ENCODE measurements at regions not wholly inside any gene's neighbourhood (a gene's known extent, or its start where the extent isn't known, plus 50 kb on each side); places are given as distances from the start of the nearest gene placed in this dataset.
"Not testable (repeated sequence)": the region's sequence is repeated elsewhere in the genome, so short reads cannot be mapped to it uniquely, and the experiment has no call there.

DNA sequence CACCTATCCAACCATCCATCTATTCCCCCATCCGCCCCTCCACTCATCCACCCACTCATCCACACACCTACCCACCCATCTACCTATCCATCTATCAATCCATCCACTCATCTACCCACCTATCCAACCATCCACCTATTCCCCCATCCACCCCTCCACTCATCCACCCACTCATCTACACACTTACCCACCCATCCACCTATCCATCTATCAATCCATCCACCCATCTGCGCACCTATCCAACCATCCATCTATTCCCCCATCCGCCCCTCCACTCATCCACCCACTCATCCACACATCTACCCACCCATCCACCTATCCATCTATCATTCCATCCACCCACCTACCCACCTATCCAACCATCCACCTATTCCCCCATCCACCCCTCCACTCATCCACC is 81.4 kb upstream of the PITRM1 start:
- DNase-seq = not testable (repeated sequence)

DNA sequence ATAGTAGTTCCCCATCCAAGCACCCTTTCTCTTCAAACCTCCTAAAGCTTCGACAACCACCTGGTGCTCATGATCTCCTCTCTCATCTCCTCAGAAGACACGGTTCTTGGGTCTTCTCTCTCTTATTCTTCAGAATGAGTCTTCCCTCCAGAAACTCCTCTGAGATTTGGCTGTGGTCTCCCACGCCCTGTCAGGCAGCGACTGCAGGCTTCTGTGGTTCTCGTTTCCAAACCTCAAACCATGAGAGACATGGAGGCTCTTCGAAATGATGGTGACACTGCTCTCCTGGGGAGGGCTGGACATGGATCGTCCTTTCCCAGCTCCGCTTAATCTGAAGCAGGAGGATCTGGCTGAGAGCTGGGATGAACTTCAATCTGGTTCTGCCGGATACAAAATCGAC is 78.6 kb upstream of the PITRM1 start:
- no peak for DNase-seq

DNA sequence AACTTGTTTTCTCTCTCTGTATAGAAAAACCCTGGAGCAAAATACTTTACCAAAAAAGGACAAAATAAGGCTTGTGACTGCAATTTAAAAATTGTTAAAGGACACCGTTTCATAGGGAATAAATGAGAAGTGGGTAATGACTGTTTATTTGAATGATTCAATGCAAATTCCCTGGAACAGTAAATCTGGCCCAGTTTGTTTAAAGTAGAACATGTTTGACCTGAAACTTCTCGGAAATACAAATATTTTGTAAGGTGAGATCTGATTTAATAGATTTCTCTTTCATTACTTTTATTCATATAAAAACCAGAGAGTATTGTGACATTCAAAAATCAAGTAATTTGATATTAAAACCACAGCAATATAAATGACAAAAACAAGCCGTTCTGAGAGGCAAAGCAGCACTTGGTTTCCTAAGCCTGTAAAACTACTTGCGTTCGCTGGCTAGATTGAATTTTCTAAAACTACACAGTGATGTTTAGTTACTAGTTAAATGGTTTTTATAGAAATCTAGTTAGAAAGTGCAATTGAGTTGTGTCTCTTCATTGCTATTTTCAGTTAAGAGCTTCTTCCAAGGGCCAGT is 76.8 kb upstream of the PITRM1 start:
- no peak for DNase-seq

DNA sequence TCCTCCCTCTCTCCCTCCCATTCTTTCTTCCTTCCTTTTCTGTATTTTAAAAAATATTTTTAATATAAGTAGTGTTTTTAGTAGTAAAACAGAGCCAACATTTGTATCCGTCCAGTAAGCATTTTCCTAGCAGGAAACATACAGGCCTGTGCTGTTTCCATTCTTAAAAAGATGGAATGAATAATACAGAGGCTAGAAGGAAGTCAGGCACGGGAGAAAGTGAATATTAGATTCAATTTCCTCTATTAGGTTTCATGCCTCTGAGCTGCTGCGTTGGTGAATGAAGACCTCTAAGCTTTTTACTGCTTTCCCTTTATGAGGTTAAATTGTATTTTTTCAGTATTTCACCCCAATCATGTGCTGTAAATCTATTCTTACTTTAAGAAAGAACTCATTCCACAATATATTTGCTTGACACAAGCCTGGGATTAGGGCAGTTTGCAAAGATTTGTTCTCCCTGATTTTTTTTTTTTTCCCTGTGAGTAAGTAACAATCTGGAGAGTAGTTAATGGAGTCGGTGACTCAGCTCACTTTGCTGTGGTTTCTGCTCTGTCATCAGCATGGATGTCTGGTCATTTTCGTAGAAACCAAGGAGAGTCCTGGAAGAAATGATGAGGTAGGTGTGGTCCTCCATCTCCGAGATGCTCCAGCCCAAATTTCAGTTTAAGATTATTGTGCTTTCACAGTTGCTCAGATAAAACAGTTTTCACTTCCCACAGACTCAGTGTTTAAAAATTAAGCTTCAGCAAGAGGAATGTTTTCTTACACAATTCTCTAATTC is 76.1 kb upstream of the PITRM1 start:
- DNase-seq = peak; percentile 4

DNA sequence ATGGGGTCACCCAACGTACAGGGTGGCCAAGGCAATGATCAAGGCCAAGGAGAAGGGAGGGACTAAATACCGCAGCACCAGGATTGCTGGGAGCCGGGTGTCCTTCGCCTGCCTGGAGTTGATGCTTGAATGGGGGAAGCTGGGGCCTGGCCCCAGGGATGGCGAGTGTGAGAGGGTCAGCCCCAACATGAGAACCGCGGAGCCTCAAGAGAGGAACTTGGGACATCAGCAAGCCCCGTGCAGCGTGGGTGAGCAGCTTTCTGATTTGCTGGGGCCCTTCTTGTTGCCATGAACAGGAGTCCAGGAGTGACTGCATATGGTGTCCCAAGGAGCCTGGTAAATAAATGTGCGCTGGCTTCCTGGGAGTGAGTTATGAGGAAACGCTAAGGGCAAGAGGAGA is 72.8 kb upstream of the PITRM1 start:
- DNase-seq = no peak

DNA sequence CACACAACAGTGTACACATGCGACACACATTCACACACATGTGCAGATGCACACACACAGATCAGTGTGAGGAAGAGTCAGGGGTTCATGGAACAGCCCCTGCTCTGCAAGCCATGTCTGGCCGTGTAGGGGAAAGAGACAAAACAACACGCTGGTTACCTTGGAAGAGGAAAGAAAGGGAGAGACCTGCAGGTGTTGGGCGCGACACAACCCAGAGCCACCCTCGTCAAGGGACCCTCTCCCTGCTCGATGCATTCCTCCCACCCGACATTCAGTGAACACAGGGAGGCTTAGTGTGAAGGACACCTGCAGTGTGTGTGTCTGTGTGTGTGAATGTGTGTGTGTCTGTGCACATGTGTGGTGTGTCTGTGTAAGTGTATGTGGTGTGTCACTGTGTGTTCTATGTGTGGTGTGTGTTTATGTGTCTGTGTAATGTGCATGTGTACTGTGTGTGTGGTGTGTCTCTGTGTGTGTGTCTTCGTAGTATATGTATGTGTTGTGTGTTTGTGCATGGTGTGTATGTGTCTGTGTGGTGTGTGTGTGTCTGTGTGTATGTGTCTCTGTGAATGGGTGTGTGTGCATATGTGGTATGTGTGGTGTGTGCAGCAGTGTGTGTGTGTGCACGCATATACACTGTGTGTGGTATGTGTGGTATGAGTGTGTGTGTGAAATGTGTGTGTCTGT is 69.5 kb upstream of the PITRM1 start:
- no peak for DNase-seq

DNA sequence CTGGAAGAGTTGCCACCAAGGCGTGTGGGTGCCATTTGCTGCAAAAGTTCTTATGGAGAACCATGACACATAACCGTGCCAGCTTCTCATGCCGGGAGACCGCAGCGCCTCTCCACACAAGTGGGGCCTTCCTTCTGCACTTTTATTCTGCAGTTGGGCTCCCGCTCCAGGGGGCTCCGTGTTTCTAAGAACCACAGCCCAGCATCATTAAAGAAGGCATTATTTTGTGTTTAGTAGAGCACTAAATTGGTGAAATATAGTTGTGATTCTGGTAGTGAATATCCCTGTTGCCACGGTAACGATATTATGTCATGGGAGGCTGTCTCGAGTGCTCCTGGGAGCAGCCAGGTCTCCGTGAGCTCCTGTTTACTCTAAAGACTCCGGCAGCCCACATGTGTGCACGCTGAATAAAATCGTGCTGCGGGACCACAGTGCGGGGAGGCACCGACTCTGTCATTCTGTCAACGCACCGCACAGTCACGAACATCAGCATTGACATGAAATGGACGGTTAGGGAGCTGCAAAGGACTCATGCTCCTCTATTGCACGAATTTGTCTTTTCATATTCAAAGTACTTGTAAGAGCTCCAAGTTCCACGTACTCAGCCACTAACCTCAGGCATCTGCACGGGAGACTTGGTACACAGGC is 68.8 kb upstream of the PITRM1 start:
- DNase-seq = no peak

DNA sequence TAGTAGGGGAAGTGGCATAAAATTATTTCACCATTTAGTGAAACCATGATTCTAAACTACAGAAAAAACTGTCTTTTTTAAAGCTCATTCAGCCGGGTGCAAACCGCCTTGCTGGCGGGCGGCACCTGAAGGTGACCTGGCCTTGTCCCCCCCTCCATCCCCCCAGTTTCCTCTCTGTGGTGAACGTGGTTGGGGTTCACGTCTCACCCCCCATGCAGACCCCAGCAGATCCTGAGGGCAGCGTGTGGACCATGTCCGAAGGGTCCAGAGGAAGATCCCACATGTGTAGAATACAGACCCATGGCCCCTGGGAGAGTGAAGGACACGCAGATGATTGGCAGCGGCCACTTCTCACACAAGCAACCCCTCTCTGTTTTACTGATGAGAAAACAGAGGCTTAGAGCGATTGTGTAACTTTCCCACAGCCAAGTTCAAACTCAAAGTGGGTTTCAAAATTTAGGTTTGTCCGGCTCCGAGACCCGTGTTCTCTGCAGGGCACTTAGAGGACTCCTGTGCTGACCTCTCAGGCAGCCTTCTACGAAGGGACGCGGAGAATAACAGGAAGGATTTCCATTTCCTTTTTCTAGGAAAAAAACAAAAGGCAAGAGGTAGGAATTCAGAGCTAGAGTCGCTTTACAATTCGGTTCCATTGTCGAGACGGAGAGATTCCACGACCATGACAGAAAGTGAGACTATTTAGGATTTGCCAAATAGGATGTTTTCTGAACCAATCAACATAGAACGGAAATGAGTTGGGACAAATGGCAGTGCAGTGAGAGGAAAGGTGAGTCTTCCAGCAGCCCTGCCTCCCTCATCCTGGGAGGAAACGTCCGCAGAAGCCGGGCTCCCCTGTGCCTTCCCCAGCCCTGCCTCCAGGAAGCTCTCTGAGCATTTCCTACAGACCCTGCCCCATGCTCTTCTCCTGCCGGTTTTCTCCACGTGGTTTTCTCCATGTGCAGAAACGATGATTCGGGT is 67.6 kb upstream of the PITRM1 start:
- no peak for DNase-seq

DNA sequence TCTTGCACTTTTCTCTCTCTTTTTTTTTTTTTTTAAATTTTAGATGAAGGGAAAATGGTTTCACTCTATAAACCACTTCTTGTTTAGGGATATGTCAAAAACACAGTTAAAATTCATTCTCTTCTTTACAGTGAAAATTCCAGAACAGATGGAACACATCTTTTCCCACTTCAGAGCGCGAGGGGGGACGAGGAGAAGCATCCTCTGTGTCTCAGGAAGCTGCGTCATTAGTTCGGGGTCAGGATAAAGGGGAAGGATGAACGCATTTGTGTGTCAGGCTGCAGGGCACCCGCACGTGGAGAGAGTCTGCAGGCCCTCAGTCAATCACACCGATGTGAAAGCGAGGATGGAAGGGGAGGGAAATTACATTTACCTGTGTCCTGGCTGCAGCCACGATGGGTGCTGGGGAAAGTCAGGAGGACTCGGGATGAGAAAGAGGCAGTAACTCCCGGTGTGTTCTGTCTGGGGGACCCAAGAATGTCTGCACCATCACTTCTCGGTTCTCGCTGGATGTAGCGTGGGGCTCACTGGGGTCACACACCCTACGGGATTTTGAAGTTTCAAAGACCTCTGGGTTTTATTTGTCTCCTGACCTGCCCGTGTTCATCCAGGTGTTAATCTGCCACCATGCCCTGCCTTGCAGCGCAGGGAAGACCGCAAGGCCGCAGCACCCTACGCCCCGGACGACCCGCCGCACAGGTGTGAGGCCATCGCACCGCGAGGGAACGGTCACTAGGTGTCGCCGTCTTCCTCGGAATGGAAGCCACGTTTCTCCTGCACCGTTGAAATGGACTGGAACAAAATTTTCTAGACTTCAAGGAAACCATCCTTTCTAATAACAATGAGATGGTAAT is 66.7 kb upstream of the PITRM1 start:
- DNase-seq = peak; percentile 3

DNA sequence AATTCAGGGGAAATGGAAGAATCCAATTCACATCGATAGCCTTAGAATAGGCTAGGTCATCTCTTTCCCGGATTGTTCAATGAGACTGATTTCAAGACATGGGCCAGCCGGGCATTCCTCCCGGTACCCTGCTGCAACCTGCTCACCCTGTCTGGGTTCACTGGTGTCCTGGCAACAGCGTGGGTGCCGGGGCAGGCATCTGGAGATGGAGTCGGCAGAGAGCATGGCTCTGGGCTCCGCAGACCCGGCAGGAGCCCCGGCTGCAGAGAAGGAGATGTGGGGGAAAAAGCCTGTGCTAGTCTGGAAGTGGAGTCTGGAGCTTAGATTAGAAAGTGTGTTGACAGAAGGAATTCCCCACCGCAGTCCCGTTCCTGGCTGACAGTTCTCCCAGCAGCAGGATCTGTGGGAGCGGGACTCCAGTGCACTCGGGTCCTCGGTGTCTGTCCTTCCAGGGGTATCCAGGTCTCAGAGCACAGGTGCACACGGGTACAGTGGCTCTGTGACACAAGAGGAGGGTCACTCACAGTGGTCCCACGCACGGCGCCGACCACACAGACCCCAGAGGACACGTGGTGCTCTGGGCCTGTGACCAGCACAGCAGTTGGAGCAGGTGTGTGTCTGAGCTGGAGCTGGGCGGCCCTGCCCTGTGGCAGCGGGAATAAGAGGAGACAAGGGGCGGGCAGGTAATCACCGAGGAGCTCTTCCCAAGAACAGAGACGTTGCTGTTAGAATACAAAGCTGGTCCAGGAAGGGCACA is 65.7 kb upstream of the PITRM1 start:
- no peak for DNase-seq

DNA sequence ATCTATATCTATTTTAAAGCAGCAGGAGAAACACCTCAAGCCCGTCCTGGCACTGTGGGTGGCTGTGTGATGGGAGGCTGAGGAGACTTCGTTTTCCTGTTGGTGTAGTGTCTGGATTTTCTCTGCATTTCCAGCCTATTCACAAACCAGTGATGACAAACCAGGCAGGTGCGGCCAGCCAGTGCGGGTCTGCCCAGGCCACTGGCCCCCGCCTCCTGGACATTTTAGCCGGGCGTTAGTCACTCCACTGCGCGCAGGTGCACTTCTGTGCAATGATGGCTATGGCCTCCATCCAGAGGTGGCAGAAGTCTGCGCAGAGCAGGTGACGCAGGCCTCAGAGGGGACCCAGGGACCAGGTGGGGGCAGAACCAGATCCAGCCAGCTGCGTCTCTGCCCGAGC is 64.9 kb upstream of the PITRM1 start:
- no peak for DNase-seq

DNA sequence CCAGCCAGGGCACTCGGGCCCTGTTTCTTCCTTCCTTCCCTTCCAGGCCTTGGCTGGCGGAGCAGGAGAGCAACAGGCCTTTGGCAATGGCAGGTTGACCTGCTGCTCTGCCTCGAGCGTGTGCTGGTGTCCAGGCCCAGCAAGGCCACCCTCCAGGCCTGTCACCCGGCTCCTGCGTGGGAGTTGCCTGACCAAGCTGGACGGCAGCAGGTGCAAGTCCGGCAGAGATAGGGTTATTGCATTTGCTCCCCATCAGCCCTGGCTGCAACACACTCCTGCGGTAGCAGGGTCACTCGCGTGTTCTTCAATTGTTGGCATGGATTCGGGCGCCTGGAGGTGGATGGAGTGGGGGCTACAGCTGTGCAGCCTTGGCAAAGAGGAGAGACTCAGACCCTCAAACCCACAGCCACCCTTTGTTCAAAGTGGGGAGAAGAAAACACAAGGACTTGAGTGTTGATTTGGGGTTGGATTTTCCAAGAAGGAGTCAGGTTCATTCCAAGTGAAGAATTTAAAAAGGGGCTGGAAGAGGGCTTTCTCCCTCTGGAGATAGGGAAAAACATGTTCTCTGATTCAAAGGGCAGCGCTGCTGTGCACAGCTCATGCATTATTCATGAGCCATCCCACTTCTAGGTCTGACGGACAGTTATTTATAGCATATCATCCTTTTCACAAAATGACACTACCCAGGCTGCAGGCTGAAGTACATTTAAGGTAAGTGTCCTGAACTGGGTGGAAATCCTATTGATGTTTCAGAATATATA is 64.2 kb upstream of the PITRM1 start:
- DNase-seq = no peak

DNA sequence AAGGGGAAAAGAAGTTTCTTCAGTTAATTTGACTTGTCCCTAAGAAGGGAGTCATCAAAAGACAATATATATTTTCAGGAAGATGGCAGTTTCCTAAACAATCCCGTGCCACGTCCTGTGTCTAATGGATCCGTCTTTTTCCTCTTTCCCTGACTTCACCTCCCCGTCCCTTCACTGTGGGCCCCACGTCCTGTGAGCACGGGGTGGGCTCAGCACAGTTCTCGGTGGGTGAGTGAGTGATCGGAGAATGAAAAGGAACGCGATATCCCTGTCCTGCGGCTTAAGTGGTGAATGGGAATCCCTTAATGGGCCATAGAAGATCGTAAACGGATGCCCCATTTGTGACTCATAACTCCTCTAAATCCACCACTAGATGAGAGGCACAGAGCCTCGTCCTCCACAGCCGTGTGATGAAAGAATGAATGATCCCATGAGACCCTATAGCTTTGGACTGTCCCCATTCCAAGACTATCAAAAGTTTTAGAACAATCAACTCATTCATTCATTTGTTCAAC is 63.5 kb upstream of the PITRM1 start:
- DNase-seq = no peak

DNA sequence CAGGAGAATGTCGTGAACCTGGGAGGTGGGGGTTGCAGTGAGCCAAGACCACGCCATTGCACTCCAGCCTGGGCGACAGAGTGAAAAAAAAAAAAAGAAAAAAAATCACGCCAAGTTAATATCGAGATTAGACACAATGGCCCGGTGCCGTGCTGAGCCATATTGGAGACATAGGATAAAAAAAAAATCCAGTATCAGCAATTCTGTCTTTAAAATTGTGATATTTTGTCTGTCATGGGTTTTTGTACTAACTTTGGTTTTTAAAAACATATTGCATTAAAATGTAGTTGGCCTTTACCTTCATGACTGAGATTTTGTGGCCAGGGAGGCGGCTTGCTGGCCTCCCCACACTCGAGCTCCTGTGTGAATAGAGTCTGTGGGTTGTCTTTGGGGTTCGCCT is 62.8 kb upstream of the PITRM1 start:
- no peak for DNase-seq

DNA sequence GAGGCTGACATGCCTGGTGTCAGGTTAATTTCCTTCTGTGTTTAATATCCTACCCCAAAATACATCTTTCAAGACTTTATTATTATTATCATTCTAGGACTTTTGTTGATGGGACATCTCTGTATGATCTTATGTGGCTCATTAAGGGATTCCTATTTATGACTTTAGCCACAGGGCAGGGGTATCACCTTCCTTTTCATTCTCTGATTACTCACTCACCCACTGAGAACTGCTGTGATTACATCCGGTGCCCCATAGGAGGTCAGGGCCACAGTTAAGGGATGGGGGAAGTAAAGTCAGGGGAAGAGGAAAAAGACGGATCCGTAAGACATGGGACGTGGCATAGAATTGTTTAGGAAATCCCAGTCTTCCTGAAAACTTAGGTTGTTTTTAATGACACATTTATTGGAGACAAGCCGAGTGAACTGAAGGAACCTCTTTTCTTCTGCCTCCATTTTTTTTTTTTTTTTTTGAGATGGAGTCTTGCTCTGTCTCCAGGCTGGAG is 61.0 kb upstream of the PITRM1 start:
- DNase-seq = no peak

DNA sequence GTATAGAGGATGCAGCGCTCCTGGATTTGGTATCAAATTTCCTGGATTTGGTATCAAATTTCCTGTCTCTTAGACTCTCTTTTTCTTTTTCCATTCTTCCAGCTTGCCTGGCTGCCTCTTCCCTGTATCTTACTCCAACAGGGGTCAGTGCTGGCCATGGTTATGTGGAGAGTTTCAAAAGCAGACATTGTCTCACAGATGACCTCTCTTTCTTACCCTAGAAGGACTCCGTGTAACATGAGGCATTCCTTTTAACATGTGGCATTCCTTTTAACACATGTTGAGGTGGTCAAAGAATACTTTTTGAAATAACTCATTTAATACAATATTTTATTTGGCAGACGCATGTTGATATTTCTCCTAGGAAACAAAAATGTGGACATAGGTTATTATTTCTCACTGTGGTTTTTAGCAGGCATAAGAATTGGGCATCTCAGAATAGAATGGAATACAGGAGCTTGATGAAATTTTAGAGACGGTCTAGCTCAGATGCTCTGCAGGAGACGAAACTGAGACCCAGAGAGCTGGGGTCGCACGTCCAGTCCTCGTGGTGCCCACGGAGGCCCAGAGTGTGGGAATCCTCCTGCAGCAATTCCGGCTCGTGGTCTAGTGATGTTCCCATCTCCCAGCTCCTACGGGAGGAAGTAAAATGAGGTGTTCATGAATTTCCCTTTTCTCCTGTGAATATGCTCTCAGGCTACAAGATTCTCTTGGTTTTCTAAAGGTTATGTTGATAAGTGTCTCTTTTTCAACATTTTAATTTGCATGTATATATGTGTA is 59.6 kb upstream of the PITRM1 start:
- no peak for DNase-seq

DNA sequence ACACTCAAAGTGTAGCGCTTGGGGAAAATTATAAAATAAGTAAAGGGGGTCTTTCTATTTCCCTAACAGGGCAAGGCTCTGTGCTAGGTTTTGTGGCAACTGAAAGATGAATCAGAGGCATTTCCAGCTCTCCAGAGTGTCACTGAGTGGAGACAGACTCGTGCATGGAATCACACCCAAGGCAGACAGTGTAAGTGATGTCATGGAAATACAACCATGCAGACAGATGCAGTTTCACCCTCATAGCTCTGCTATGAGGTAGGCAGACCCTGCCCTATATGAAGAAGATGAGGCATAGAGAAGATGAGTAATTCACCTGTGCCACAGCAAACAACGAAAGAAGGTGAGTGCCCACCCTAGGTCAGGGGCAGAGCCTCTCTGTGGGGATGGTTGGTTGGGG is 57.2 kb upstream of the PITRM1 start:
- no peak for DNase-seq

DNA sequence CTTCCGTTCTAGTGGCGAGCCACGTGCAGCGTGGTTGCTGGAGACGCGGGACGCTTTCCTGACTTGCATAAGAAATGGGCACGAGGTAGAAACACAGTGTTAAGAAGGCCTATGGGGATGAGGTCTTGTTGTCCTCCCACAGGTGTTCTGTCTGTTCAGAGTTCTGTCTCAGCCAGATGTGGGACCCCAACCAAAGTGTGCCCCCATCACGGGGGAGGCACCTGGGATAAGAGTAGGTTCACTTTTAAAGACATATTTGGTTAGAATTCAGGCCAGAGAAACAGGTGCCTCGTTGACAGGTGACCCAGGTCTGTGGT is 56.0 kb upstream of the PITRM1 start:
- DNase-seq = no peak
